HCT116 (cell line): ENCODE measurements at regions not wholly inside any gene's neighbourhood (a gene's known extent, or its start where the extent isn't known, plus 50 kb on each side); places are given as distances from the start of the nearest gene placed in this dataset.

ENCODE experiments used
- ATAC-seq: fragments of 200-7000 bp; cut with Tn5 transposase; 2 replicates; pipeline ENCODE4 v1.9.1; 2020; ENCODE audit warnings: mild to moderate bottlenecking, moderate library complexity
- BruUV-seq: library from RNA; stranded (reverse); fragments of 400-500 nt; replicated peaks from 2 replicates; lab custom pipeline; 2021; lab: Mats Ljungman, UMichigan
- CTCF ChIA-PET: fragments of 300-600 bp; sonication (Branson Sonifier 250); formaldehyde crosslinking; loops from one replicate; lab custom pipeline; 2021; ENCODE audit warnings: antibody characterized with exemption; lab: Charles Lee
- POLR2A ChIA-PET: fragments of 300-600, 350-600 bp; sonication (Branson Sonifier 250); formaldehyde crosslinking; loops from one replicate; lab custom pipeline; 2021; ENCODE audit warnings: antibody characterized with exemption; lab: Charles Lee
- RAD21 ChIA-PET, 2 experiments: fragments of 300-600 bp; sonication (Branson Sonifier 250); formaldehyde crosslinking; loops; one replicate each; lab custom pipeline; 2023; ENCODE audit warnings: low total read pairs in 2 of 2; ENCODE audit not compliant: uncharacterized antibody in 2 of 2, unreplicated experiment in 2 of 2, low non-redundant PET in 1 of 2; lab: Charles Lee
- DNase-seq: peaks from one replicate; pipeline ENCODE4 v3.0.0-alpha.2; 2010; ENCODE audit warnings: low read depth, low spot score
- H2AFZ ChIP-seq: fragments of 200-600 bp; shearing (Covaris generic), sonication (generic); 2 replicates; pipeline ENCODE4 v1.6.1; 2017; ENCODE audit warnings: low read depth, mixed run types, mixed read lengths, antibody characterized with exemption, low read length; ENCODE audit not compliant: poor library complexity, severe bottlenecking
- H3K27ac ChIP-seq: 2 replicates; pipeline ENCODE4 v1.5.1; 2012; ENCODE audit warnings: low read depth, low read length
- H3K27me3 ChIP-seq: fragments of 200-600 bp; sonication (generic); 2 replicates; pipeline ENCODE4 v1.6.1; 2016; ENCODE audit warnings: mixed run types, low read length, mixed read lengths; ENCODE audit not compliant: insufficient read depth
- H3K36me3 ChIP-seq, 2 experiments: fragments of 200-500 bp in 1 of 2; fragments of 200-600 bp in 1 of 2; sonication (Bioruptor generic) in 1 of 2; sonication (generic) in 1 of 2; 2 replicates each; pipeline versions ENCODE4 v1.5.1 to v1.6.1; 2014 to 2016; ENCODE audit warnings: low read length in 2 of 2, inconsistent platforms in 1 of 2, mixed read lengths in 1 of 2, mixed run types in 1 of 2; ENCODE audit not compliant: insufficient read depth in 2 of 2, control insufficient read depth in 1 of 2
- H3K4me1 ChIP-seq, 2 experiments: fragments of 200-600 bp in 1 of 2; sonication (generic) in 1 of 2; 2 replicates each; pipeline versions ENCODE4 v1.5.1 to v1.6.1; 2012 to 2017; ENCODE audit warnings: low read length in 2 of 2, inconsistent platforms in 1 of 2, mild to moderate bottlenecking in 1 of 2, mixed read lengths in 1 of 2, mixed run types in 1 of 2, moderate library complexity in 1 of 2; ENCODE audit not compliant: insufficient read depth in 2 of 2, control insufficient read depth in 1 of 2
- H3K4me2 ChIP-seq: fragments of 200-600 bp; sonication (generic); 2 replicates; pipeline ENCODE4 v1.6.1; 2017; ENCODE audit warnings: mixed run types, low read length, mixed read lengths
- H3K4me3 ChIP-seq, 2 experiments: fragments of 200-600 bp in 1 of 2; sonication (generic) in 1 of 2; replicated peaks in 1 of 2; 2 replicates each; pipeline ENCODE4 v1.5.1; 2011 to 2016; ENCODE audit warnings: low read length in 2 of 2, control low read depth in 1 of 2, low read depth in 1 of 2, mild to moderate bottlenecking in 1 of 2, mixed read lengths in 1 of 2, mixed run types in 1 of 2
- H3K79me2 ChIP-seq: fragments of 200-600 bp; sonication (generic); 2 replicates; pipeline ENCODE4 v1.6.1; 2017; ENCODE audit warnings: mild to moderate bottlenecking, mixed run types, low read length, moderate library complexity, mixed read lengths; ENCODE audit not compliant: insufficient read depth
- H3K9ac ChIP-seq: fragments of 200-600 bp; sonication (generic); 2 replicates; pipeline ENCODE4 v1.6.1; 2016; ENCODE audit warnings: low read length, mixed read lengths
- H3K9me2 ChIP-seq: fragments of 200-600 bp; sonication (generic), shearing (Covaris generic); 2 replicates; pipeline ENCODE4 v1.6.1; 2017; ENCODE audit warnings: mixed run types, mild to moderate bottlenecking, moderate library complexity; ENCODE audit not compliant: insufficient read depth
- H3K9me3 ChIP-seq, 2 experiments: fragments of 200-500 bp in 1 of 2; fragments of 200-600 bp in 1 of 2; sonication (Bioruptor generic) in 1 of 2; sonication (generic) in 1 of 2; 2 replicates each; pipeline ENCODE4 v1.6.1; 2014 to 2017; ENCODE audit warnings: low read length in 2 of 2, mixed read lengths in 2 of 2, inconsistent platforms in 1 of 2, low read depth in 1 of 2, mild to moderate bottlenecking in 1 of 2, mixed run types in 1 of 2, moderate library complexity in 1 of 2; ENCODE audit not compliant: control insufficient read depth in 1 of 2, insufficient read depth in 1 of 2
- H4K20me1 ChIP-seq: fragments of 200-600 bp; sonication (generic), shearing (Covaris generic); 2 replicates; pipeline ENCODE4 v1.6.1; 2017; ENCODE audit warnings: mixed run types, mild to moderate bottlenecking, moderate library complexity; ENCODE audit not compliant: insufficient read depth
- ATF3 ChIP-seq: IDR thresholded peaks from 2 replicates; pipeline ENCODE4 v1.6.1; 2012
- CEBPB ChIP-seq: IDR thresholded peaks from 2 replicates; pipeline ENCODE4 v1.6.1; 2012; ENCODE audit warnings: low read depth
- CTCF ChIP-seq, 3 experiments: fragments of 200-600 bp in 1 of 3; sonication (generic) in 1 of 3; IDR thresholded peaks in 2 of 3; conservative IDR thresholded peaks in 1 of 3; 2 replicates each; pipeline ENCODE4 v1.5.1; 2012 to 2017; ENCODE audit warnings: low read depth in 2 of 3, low read length in 2 of 3, antibody characterized with exemption in 1 of 3, borderline replicate concordance in 1 of 3, control low read depth in 1 of 3, mild to moderate bottlenecking in 1 of 3, mixed read lengths in 1 of 3, mixed run types in 1 of 3, moderate library complexity in 1 of 3; ENCODE audit not compliant: insufficient read depth in 1 of 3
- ELF1 ChIP-seq: IDR thresholded peaks from 2 replicates; pipeline ENCODE4 v1.6.1; 2012; ENCODE audit warnings: low read depth, borderline replicate concordance
- EZH2phosphoT487 ChIP-seq: fragments of 200-600 bp; IDR thresholded peaks from 2 replicates; pipeline ENCODE4 v1.6.1; 2018; ENCODE audit warnings: antibody characterized with exemption, borderline replicate concordance
- FOSL1 ChIP-seq: IDR thresholded peaks from 2 replicates; pipeline ENCODE4 v1.6.1; 2012; ENCODE audit warnings: low read depth
- JUND ChIP-seq: IDR thresholded peaks from 2 replicates; pipeline ENCODE4 v1.6.1; 2012
- POLR2A ChIP-seq: IDR thresholded peaks from 2 replicates; pipeline ENCODE4 v1.7.0; 2011; ENCODE audit warnings: borderline replicate concordance; ENCODE audit not compliant: insufficient read depth, insufficient read length; ENCODE audit errors: extremely low read depth
- POLR2AphosphoS5 ChIP-seq: IDR thresholded peaks from 2 replicates; pipeline ENCODE4 v1.6.1; 2011; ENCODE audit warnings: mild to moderate bottlenecking, low read depth, low read length, moderate library complexity
- REST ChIP-seq: IDR thresholded peaks from 2 replicates; pipeline ENCODE4 v1.6.1; 2012; ENCODE audit warnings: low read depth
- SIN3A ChIP-seq: IDR thresholded peaks from 2 replicates; pipeline ENCODE4 v1.6.1; 2012; ENCODE audit warnings: low read depth
- SP1 ChIP-seq: IDR thresholded peaks from 2 replicates; pipeline ENCODE4 v1.6.1; 2012; ENCODE audit warnings: low read depth
- SRF ChIP-seq: IDR thresholded peaks from 2 replicates; pipeline ENCODE4 v1.6.1; 2012; ENCODE audit warnings: low read depth
- TCF7L2 ChIP-seq: IDR thresholded peaks from 2 replicates; pipeline ENCODE4 v1.7.0; 2011; ENCODE audit warnings: borderline replicate concordance, inconsistent platforms; ENCODE audit not compliant: insufficient read depth, insufficient read length; ENCODE audit errors: extremely low read depth
- YY1 ChIP-seq: IDR thresholded peaks from 2 replicates; pipeline ENCODE4 v1.6.1; 2011; ENCODE audit warnings: low read length, low read depth, moderate library complexity, mild to moderate bottlenecking; ENCODE audit not compliant: insufficient replicate concordance; ENCODE audit errors: extremely low read depth
- ZFX ChIP-seq: fragments of 450-650 bp; IDR thresholded peaks from 2 replicates; pipeline ENCODE4 v1.6.1; 2017
- ZNF274 ChIP-seq: fragments of 200-500 bp; sonication (Bioruptor generic); IDR thresholded peaks from 2 replicates; pipeline ENCODE4 v1.6.1; 2014; ENCODE audit warnings: mild to moderate bottlenecking, low read depth, low read length, inconsistent platforms
- intact Hi-C: fragments of 100-400 bp; cut with micrococcal nuclease; formaldehyde crosslinking; loops from 2 replicates; pipeline ENCODE4 v1.10.0; 2022
- TF ChIP-seq, protein P1 (sequence below): IDR thresholded peaks from 2 replicates; pipeline ENCODE4 v1.6.1; 2012

DNA sequence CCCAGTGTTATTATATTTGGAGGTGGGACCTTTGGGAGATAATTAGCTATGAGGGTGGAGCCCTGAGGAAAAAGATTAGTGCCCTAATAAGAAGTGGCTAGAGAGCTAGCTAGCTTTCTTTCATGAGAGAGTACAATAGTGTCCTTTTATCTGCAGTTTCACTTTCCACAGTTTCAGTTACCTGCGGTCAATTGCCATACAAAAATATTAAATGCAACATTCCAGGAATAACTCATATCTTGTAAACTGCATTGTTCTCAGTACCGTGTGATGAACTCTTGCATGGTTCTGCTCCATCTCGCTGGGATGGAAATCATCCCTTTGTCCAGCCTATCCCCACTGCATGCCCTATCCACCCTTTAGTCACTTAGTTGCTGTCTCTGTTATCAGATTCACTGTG is 201.6 kb downstream of the RWDD3 start (continued):
- TF ChIP-seq POLR2AphosphoS5 = no peak
- TF ChIP-seq POLR2A = no peak

DNA sequence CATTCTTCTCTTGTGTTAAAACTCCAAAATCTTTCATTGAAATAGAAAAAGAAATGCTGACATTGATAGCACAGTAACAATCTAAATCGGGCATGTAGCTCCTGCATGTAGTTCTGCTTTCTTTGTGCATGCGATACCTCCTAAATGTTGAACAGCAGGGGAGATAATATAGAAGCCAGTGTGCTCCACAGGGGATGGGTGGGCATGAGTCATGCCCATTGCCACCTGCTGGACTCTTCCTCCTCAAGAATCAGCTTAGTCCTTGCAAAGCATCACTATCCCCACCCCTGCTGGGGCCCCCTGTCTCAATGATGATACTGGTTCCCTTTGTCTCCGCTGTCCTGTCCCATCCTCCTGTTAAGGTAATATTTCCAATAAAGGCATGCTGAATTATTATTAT is 203.0 kb downstream of the RWDD3 start:
- Histone ChIP-seq H3K27me3 (no peaks in the 10 kb centered on the region), H3K4me1 (no peaks in the 10 kb centered on the region), H2AFZ (no peak overlapping the region), H3K36me3 (no peaks in the 10 kb centered on the region), H3K79me2 (no peaks in the 10 kb centered on the region), H3K27ac (no peak overlapping the region), H3K9ac (no peak overlapping the region), H3K4me3 (no peak overlapping the region), H3K4me2 (no peak overlapping the region), H3K9me2 (no peaks in the 10 kb centered on the region), H4K20me1 (no peaks in the 10 kb centered on the region), H3K9me3 (no peaks in the 10 kb centered on the region)
- TF ChIP-seq, protein P1, sequence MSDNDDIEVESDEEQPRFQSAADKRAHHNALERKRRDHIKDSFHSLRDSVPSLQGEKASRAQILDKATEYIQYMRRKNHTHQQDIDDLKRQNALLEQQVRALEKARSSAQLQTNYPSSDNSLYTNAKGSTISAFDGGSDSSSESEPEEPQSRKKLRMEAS = no peak
- TF ChIP-seq EZH2phosphoT487 (no peak), REST (no peak), FOSL1 (no peak), TCF7L2 (no peak), ZFX (no peak), CEBPB (no peak), SRF (no peak), SP1 (no peak), POLR2AphosphoS5 (no peak), CTCF (IDR thresholded peaks at IDR 0.05 in 2 of 3, conservative IDR thresholded peaks at IDR 0.05 in 1 of 3; ENCODE audit: borderline replicate concordance in 1 of 3, insufficient read depth in 1 of 3, low read depth in 2 of 3, low read length in 2 of 3) (no peak), ATF3 (no peak), ELF1 (no peak), ZNF274 (no peak), JUND (no peak), YY1 (no peak), SIN3A (no peak)
- no TSS peak for BruUV-seq
- ATAC-seq (no peak), DNase-seq (no peak)
- ChIA-PET CTCF (no interaction called here), POLR2A (no interaction called here), RAD21 (no interaction called here)
- intact Hi-C loops = no loop called here
